ENCODE measurements at regions not wholly inside any gene's neighbourhood (a gene's known extent, or its start where the extent isn't known, plus 50 kb on each side); places are given as distances from the start of the nearest gene placed in this dataset.
"Not testable (repeated sequence)": the region's sequence is repeated elsewhere in the genome, so short reads cannot be mapped to it uniquely, and the experiment has no call there.

DNA sequence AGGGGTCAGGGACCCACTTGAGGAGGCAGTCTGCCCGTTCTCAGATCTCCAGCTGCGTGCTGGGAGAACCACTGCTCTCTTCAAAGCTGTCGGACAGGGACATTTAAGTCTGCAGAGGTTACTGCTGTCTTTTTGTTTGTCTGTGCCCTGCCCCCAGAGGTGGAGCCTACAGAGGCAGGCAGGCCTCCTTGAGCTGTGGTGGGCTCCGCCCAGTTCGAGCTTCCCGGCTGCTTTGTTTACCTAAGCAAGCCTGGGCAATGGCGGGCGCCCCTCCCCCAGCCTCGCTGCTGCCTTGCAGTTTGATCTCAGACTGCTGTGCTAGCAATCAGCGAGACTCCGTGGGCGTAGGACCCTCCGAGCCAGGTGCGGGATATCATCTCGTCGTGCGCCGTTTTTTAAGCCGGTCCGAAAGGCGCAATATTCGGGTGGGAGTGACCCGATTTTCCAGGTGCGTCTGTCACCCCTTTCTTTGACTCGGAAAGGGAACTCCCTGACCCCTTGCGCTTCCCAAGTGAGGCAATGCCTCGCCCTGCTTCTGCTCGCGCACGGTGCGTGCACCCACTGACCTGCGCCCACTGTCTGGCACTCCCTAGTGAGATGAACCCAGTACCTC is 131.6 kb downstream of the CD164 start:
- TF ChIP-seq POLR2AphosphoS5 (IDR thresholded peaks at IDR 0.05; ENCODE audit: borderline replicate concordance, low read depth, low read length); EZH2 (IDR thresholded peaks at IDR 0.05); FOXP2 (optimal IDR thresholded peaks at IDR 0.05; ENCODE audit: control extremely low read depth, extremely low read length, insufficient read depth): not testable (repeated sequence)

Data from SK-N-MC (cell line).